ENCODE measurements at regions not wholly inside any gene's neighbourhood (a gene's known extent, or its start where the extent isn't known, plus 50 kb on each side); places are given as distances from the start of the nearest gene placed in this dataset.

DNA sequence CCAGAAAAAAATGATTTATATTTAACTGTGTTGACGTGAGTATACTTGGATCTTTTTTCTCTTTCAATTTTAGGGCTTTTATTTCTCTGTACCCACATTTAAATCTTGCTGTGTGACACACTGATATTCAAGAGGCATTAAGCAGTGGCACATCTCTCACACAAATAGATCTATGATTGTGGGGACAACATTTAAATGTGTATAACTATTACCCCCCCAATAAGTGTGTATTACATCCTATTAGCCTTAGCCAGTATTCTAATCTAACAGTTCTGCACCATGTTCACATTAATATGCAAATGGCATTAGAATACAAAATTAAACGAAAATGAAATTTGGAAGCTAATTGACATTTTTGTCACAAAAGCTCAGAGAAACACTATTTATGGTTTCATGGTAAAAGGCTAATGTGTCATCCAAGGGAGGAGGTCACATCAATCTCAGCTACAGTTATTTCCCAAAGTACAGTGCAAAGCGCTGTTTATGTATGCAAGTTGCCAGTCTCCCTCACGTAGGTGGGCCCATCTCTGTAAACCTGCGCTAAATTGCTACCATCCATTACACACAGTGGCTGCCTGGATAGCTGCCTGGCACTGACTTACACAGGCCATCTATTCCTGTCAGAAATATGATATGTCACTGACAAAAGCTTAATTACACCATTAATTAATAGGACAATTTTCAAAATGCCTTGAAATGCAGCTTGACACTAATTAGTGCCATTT lies 984.7 kb upstream of the PCDH9 start:
- DNase-seq = no peak
- Mint-ChIP-seq H3K27ac (no peak overlapping the region), H3K4me1 (ENCODE audit: low read depth) (no peaks in the 10 kb centered on the region), H3K36me3 (ENCODE audit: low read depth) (no peaks in the 10 kb centered on the region), H3K27me3 (ENCODE audit: insufficient read depth) (no peaks in the 10 kb centered on the region), H3K4me3 (no peak overlapping the region), H3K9me3 (peaks cover 28% of the 10 kb centered on the region)
- TF ChIP-seq, protein P1, sequence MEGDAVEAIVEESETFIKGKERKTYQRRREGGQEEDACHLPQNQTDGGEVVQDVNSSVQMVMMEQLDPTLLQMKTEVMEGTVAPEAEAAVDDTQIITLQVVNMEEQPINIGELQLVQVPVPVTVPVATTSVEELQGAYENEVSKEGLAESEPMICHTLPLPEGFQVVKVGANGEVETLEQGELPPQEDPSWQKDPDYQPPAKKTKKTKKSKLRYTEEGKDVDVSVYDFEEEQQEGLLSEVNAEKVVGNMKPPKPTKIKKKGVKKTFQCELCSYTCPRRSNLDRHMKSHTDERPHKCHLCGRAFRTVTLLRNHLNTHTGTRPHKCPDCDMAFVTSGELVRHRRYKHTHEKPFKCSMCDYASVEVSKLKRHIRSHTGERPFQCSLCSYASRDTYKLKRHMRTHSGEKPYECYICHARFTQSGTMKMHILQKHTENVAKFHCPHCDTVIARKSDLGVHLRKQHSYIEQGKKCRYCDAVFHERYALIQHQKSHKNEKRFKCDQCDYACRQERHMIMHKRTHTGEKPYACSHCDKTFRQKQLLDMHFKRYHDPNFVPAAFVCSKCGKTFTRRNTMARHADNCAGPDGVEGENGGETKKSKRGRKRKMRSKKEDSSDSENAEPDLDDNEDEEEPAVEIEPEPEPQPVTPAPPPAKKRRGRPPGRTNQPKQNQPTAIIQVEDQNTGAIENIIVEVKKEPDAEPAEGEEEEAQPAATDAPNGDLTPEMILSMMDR (IDR thresholded peaks at IDR 0.05) = no peak

DNA sequence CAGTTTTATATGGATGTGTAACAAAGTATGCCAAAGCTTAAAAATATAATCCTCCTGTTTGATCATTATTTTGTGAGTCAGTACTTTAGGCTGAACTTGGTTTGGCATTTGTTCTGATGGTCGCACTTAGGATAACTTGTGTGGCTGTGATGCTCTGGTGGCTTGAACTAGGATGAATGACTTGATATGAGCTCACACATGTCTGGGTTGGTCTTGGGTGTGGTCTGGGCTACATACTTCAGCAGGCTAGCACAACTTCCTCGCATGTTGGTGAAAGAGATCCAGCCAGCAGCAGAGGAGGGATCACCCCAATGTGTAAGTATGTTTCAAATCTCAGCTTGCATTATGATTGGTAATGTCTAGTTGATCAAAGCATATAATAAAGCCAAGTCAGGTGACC lies 969.1 kb upstream of the PCDH9 start:
- no peaks in the 10 kb centered on the region for H3K36me3 Mint-ChIP-seq (ENCODE audit: low read depth)
- DNase-seq = no peak
- no peaks in the 10 kb centered on the region for H3K27me3 Mint-ChIP-seq (ENCODE audit: insufficient read depth)
- H3K27ac Mint-ChIP-seq = no peak overlapping the region
- no peak overlapping the region for H3K4me3 Mint-ChIP-seq
- H3K4me1 Mint-ChIP-seq (ENCODE audit: low read depth) = no peaks in the 10 kb centered on the region
- peaks cover 19% of the 10 kb centered on the region for H3K9me3 Mint-ChIP-seq
- TF ChIP-seq, protein P1 (IDR thresholded peaks at IDR 0.05) = no peak

GRCh38 chr13:68190818-68191217 lies 960.7 kb upstream of the PCDH9 start:
- Mint-ChIP-seq H3K4me3 (no peak overlapping the region), H3K36me3 (ENCODE audit: low read depth) (no peaks in the 10 kb centered on the region; the same call in 1 of the 2 replicates), H3K4me1 (ENCODE audit: low read depth) (no peaks in the 10 kb centered on the region), H3K27me3 (ENCODE audit: insufficient read depth) (no peaks in the 10 kb centered on the region), H3K9me3 (peaks cover 34% of the 10 kb centered on the region), H3K27ac (no peak overlapping the region)
- no peak for DNase-seq
- TF ChIP-seq, protein P1 (IDR thresholded peaks at IDR 0.05) = no peak

DNA sequence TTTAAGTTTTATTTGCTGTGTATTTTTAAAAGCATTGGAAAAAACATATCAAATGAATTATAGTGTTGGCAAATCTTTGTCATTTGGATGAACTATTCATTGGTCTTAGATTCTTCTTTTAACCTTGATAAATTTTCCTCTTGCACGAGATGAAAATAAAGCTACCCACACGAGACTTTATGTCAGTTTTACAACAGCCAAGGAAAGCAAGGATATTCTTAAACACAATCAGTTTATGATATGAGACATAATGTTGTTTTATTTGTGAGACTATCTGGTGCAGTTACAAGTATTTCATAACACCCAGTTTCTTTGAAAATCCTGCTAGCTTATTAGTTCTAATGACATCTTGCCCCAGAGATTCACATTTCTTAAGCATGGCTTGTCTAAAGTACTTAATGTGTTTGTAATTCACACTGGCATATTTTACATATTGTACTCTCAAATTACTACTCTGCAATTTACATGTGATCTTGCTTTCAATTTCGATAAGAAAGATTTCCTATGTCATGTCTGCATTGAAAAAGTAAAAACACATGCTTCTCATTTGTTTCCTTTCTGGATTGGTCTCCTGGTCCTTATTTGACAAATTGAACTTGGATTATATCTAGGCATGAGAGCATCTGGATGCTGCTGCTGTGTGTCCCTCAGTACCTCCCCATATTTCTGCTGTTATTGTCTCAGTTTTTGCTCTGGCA lies 955.5 kb upstream of the PCDH9 start:
- H3K4me1 Mint-ChIP-seq (ENCODE audit: low read depth) = no peaks in the 10 kb centered on the region
- H3K36me3 Mint-ChIP-seq (ENCODE audit: low read depth) = no peaks in the 10 kb centered on the region
- H3K27me3 Mint-ChIP-seq (ENCODE audit: insufficient read depth) = no peaks in the 10 kb centered on the region
- no peak overlapping the region for H3K4me3 Mint-ChIP-seq
- TF ChIP-seq, protein P1 (IDR thresholded peaks at IDR 0.05) = no peak
- no peak overlapping the region for H3K27ac Mint-ChIP-seq
- DNase-seq = no peak
- H3K9me3 Mint-ChIP-seq = peaks cover 32% of the 10 kb centered on the region

GRCh38 chr13:68176475-68176874 lies 946.3 kb upstream of the PCDH9 start:
- DNase-seq = no peak
- no peak overlapping the region for H3K27ac Mint-ChIP-seq
- no peak overlapping the region for H3K4me3 Mint-ChIP-seq
- no peaks in the 10 kb centered on the region; the same call in none of the 2 replicates for H3K27me3 Mint-ChIP-seq (ENCODE audit: insufficient read depth)
- H3K9me3 Mint-ChIP-seq = peaks cover 43% of the 10 kb centered on the region
- no peaks in the 10 kb centered on the region for H3K36me3 Mint-ChIP-seq (ENCODE audit: low read depth)
- no peaks in the 10 kb centered on the region for H3K4me1 Mint-ChIP-seq (ENCODE audit: low read depth)
- TF ChIP-seq, protein P1 (IDR thresholded peaks at IDR 0.05) = no peak
